PC-9 (cell line): ENCODE measurements at regions not wholly inside any gene's neighbourhood (a gene's known extent, or its start where the extent isn't known, plus 50 kb on each side); places are given as distances from the start of the nearest gene placed in this dataset.

ENCODE experiments used
- EZH2 ChIP-seq: fragments of 200-600 bp; sonication (generic); IDR thresholded peaks from 2 replicates; pipeline ENCODE4 v1.8.0; 2017; ENCODE audit warnings: antibody characterized with exemption, low read depth
- TF ChIP-seq, protein P1 (sequence below): fragments of 200-600 bp; sonication (generic); conservative IDR thresholded peaks from 2 replicates; pipeline ENCODE4 v1.6.1; 2017; ENCODE audit warnings: mixed run types, antibody characterized with exemption, mild to moderate bottlenecking, moderate library complexity

- TF ChIP-seq, protein P1, sequence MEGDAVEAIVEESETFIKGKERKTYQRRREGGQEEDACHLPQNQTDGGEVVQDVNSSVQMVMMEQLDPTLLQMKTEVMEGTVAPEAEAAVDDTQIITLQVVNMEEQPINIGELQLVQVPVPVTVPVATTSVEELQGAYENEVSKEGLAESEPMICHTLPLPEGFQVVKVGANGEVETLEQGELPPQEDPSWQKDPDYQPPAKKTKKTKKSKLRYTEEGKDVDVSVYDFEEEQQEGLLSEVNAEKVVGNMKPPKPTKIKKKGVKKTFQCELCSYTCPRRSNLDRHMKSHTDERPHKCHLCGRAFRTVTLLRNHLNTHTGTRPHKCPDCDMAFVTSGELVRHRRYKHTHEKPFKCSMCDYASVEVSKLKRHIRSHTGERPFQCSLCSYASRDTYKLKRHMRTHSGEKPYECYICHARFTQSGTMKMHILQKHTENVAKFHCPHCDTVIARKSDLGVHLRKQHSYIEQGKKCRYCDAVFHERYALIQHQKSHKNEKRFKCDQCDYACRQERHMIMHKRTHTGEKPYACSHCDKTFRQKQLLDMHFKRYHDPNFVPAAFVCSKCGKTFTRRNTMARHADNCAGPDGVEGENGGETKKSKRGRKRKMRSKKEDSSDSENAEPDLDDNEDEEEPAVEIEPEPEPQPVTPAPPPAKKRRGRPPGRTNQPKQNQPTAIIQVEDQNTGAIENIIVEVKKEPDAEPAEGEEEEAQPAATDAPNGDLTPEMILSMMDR, result no peak
- TF ChIP-seq EZH2, result no peak
Observed at GRCh38 chr13:67986234-67986633, 756.1 kb upstream of the PCDH9 start.
